ENCODE measurements at regions not wholly inside any gene's neighbourhood (a gene's known extent, or its start where the extent isn't known, plus 50 kb on each side); places are given as distances from the start of the nearest gene placed in this dataset.

GRCh38 chrX:42098900-42099299 is 175.5 kb upstream of the CASK start:
- no peak for TF ChIP-seq SMAD3 (CRISPR knock-in tag; IDR thresholded peaks at IDR 0.05; ENCODE audit: borderline replicate concordance)
- TF ChIP-seq, protein P1, sequence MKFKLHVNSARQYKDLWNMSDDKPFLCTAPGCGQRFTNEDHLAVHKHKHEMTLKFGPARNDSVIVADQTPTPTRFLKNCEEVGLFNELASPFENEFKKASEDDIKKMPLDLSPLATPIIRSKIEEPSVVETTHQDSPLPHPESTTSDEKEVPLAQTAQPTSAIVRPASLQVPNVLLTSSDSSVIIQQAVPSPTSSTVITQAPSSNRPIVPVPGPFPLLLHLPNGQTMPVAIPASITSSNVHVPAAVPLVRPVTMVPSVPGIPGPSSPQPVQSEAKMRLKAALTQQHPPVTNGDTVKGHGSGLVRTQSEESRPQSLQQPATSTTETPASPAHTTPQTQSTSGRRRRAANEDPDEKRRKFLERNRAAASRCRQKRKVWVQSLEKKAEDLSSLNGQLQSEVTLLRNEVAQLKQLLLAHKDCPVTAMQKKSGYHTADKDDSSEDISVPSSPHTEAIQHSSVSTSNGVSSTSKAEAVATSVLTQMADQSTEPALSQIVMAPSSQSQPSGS (CRISPR knock-in tag; IDR thresholded peaks at IDR 0.05; ENCODE audit: borderline replicate concordance, low read depth): no peak
- TF ChIP-seq, protein P2, sequence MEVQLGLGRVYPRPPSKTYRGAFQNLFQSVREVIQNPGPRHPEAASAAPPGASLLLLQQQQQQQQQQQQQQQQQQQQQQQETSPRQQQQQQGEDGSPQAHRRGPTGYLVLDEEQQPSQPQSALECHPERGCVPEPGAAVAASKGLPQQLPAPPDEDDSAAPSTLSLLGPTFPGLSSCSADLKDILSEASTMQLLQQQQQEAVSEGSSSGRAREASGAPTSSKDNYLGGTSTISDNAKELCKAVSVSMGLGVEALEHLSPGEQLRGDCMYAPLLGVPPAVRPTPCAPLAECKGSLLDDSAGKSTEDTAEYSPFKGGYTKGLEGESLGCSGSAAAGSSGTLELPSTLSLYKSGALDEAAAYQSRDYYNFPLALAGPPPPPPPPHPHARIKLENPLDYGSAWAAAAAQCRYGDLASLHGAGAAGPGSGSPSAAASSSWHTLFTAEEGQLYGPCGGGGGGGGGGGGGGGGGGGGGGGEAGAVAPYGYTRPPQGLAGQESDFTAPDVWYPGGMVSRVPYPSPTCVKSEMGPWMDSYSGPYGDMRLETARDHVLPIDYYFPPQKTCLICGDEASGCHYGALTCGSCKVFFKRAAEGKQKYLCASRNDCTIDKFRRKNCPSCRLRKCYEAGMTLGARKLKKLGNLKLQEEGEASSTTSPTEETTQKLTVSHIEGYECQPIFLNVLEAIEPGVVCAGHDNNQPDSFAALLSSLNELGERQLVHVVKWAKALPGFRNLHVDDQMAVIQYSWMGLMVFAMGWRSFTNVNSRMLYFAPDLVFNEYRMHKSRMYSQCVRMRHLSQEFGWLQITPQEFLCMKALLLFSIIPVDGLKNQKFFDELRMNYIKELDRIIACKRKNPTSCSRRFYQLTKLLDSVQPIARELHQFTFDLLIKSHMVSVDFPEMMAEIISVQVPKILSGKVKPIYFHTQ (CRISPR knock-in tag; IDR thresholded peaks at IDR 0.05): no peak
- TF ChIP-seq, protein P3, sequence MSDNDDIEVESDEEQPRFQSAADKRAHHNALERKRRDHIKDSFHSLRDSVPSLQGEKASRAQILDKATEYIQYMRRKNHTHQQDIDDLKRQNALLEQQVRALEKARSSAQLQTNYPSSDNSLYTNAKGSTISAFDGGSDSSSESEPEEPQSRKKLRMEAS (CRISPR knock-in tag; IDR thresholded peaks at IDR 0.05): no peak
- no peak for TF ChIP-seq ZNF423 (CRISPR knock-in tag; IDR thresholded peaks at IDR 0.05)
- H3K36me3 Mint-ChIP-seq: no peaks in the 10 kb centered on the region
- ChIA-PET CTCF (no interaction called here), POLR2A (no interaction called here)
- DNase-seq (ENCODE audit: low spot score): no peak
- peaks cover 27% of the 10 kb centered on the region for H3K4me1 Mint-ChIP-seq
- no peaks in the 10 kb centered on the region for H3K27me3 Mint-ChIP-seq (ENCODE audit: low read depth)
- H3K9me3 Mint-ChIP-seq: no peaks in the 10 kb centered on the region
- ATAC-seq: no peak
- no peak overlapping the region for H3K27ac Mint-ChIP-seq
- H3K4me3 Mint-ChIP-seq: no peak overlapping the region

DNA sequence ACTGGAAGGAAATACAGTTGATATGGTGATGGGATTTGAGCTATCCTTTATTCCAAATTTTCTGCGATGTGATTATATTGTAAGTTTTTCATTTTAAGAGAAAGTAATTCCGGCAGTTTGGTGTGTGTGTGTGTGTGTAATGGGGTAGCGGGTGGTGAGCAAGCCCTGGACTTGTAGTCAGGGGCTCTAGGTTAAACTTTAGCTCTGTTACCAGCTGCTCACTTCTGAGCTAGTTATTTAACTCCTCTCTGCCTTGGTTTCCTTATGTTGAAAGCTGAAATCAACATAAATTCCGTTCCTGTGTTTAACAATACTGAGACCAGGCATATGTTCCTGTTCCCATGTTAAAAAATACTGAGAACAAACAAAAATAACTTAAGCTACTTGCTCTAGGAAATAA is 174.1 kb upstream of the CASK start:
- DNase-seq (ENCODE audit: low spot score) (no peak), ATAC-seq (no peak)
- Mint-ChIP-seq H3K9me3 (no peaks in the 10 kb centered on the region), H3K4me3 (no peak overlapping the region), H3K4me1 (peaks cover 36% of the 10 kb centered on the region), H3K27ac (no peak overlapping the region), H3K36me3 (no peaks in the 10 kb centered on the region), H3K27me3 (ENCODE audit: low read depth) (no peaks in the 10 kb centered on the region)
- TF ChIP-seq JUN (CRISPR knock-in tag; IDR thresholded peaks at IDR 0.05) (no peak), ATF6 (CRISPR knock-in tag; IDR thresholded peaks at IDR 0.05) (no peak), NR2C2 (CRISPR knock-in tag; IDR thresholded peaks at IDR 0.05) (no peak), ZBTB21 (CRISPR knock-in tag; IDR thresholded peaks at IDR 0.05; ENCODE audit: borderline replicate concordance) (no peak)
- TF ChIP-seq, protein P4, sequence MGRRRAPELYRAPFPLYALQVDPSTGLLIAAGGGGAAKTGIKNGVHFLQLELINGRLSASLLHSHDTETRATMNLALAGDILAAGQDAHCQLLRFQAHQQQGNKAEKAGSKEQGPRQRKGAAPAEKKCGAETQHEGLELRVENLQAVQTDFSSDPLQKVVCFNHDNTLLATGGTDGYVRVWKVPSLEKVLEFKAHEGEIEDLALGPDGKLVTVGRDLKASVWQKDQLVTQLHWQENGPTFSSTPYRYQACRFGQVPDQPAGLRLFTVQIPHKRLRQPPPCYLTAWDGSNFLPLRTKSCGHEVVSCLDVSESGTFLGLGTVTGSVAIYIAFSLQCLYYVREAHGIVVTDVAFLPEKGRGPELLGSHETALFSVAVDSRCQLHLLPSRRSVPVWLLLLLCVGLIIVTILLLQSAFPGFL (CRISPR knock-in tag; IDR thresholded peaks at IDR 0.05; ENCODE audit: borderline replicate concordance): no peak
- TF ChIP-seq, protein P3 (CRISPR knock-in tag; IDR thresholded peaks at IDR 0.05): no peak
- POLR2A ChIA-PET: no interaction called here
- CTCF ChIA-PET: interaction anchor here (1.0 kb wide), 1 partner anchor 8 kb away, joined by 3 read pairs; no protein-coding TSS in a partner anchor

- no peak for TF ChIP-seq RELA (CRISPR knock-in tag; IDR thresholded peaks at IDR 0.05; ENCODE audit: borderline replicate concordance)
- no peak for TF ChIP-seq GTF2I (CRISPR knock-in tag; conservative IDR thresholded peaks at IDR 0.05)
- TF ChIP-seq, protein P3 (CRISPR knock-in tag; IDR thresholded peaks at IDR 0.05): no peak
- TF ChIP-seq NFYB (CRISPR knock-in tag; conservative IDR thresholded peaks at IDR 0.05; ENCODE audit: low read depth): no peak
- no peak for TF ChIP-seq IRF2 (CRISPR knock-in tag; IDR thresholded peaks at IDR 0.05; ENCODE audit: borderline replicate concordance, low read depth)
- TF ChIP-seq TEAD4 (CRISPR knock-in tag; IDR thresholded peaks at IDR 0.05): no peak
- no peak for TF ChIP-seq SP1 (CRISPR knock-in tag; conservative IDR thresholded peaks at IDR 0.05)
- H3K27me3 Mint-ChIP-seq (ENCODE audit: low read depth): no peaks in the 10 kb centered on the region
- no peaks in the 10 kb centered on the region for H3K9me3 Mint-ChIP-seq
- ATAC-seq: no peak
- ChIA-PET POLR2A (no interaction called here), CTCF (no interaction called here)
- DNase-seq (ENCODE audit: low spot score): no peak
- no peak overlapping the region for H3K27ac Mint-ChIP-seq
- no peak overlapping the region for H3K4me3 Mint-ChIP-seq
- H3K4me1 Mint-ChIP-seq: peaks cover 47% of the 10 kb centered on the region
- H3K36me3 Mint-ChIP-seq: no peaks in the 10 kb centered on the region
Measured at GRCh38 chrX:42096265-42096920, 173.0 kb upstream of the CASK start.
